Panc1 (cell line): ENCODE measurements at regions not wholly inside any gene's neighbourhood (a gene's known extent, or its start where the extent isn't known, plus 50 kb on each side); places are given as distances from the start of the nearest gene placed in this dataset.

Source experiments
- ATAC-seq: fragments of 200-7000 bp; cut with Tn5 transposase; 2 replicates; pipeline ENCODE4 v1.9.1; 2020; ENCODE audit warnings: mild to moderate bottlenecking, moderate library complexity
- BruUV-seq: library from RNA; stranded (reverse); fragments of 400-500 nt; replicated peaks from 2 replicates; lab custom pipeline; 2021; lab: Mats Ljungman, UMichigan
- CTCF ChIA-PET: fragments of 300-600 bp; sonication (Branson Sonifier 250); formaldehyde crosslinking; loops from one replicate; lab custom pipeline; 2022; ENCODE audit warnings: antibody characterized with exemption; lab: Charles Lee
- POLR2A ChIA-PET: fragments of 300-600 bp; sonication (Branson Sonifier 250); formaldehyde crosslinking; loops from one replicate; lab custom pipeline; 2022; ENCODE audit warnings: antibody characterized with exemption; lab: Charles Lee
- DNase-seq: peaks from one replicate; pipeline ENCODE4 v3.0.0-alpha.2; 2010; ENCODE audit warnings: low read depth, low spot score
- H3K27ac ChIP-seq: 2 replicates; pipeline ENCODE4 v1.5.1; 2011; ENCODE audit warnings: mild to moderate bottlenecking, low read length, inconsistent platforms
- H3K27me3 ChIP-seq: fragments of 200-500 bp; sonication (Bioruptor generic); 2 replicates; pipeline ENCODE4 v1.6.0; 2014; ENCODE audit warnings: low read length, inconsistent platforms; ENCODE audit not compliant: control insufficient read depth, insufficient read depth
- H3K36me3 ChIP-seq: fragments of 200-500 bp; sonication (Bioruptor generic); 2 replicates; pipeline ENCODE4 v1.5.1; 2014; ENCODE audit warnings: inconsistent platforms, mild to moderate bottlenecking, low read length, moderate library complexity; ENCODE audit not compliant: control insufficient read depth, insufficient read depth
- H3K4me1 ChIP-seq: 2 replicates; pipeline ENCODE4 v1.5.1; 2011; ENCODE audit warnings: inconsistent platforms, mild to moderate bottlenecking, low read length, moderate library complexity; ENCODE audit not compliant: control insufficient read depth, insufficient read depth
- H3K4me3 ChIP-seq, 2 experiments: 2 replicates each; pipeline ENCODE4 v1.5.1; 2011 to 2012; ENCODE audit warnings: low read depth in 2 of 2, low read length in 2 of 2, mild to moderate bottlenecking in 2 of 2, inconsistent platforms in 1 of 2, moderate library complexity in 1 of 2
- H3K9me3 ChIP-seq: fragments of 200-500 bp; sonication (Bioruptor generic); 2 replicates; pipeline ENCODE4 v1.5.1; 2014; ENCODE audit warnings: low read depth, mild to moderate bottlenecking, inconsistent platforms, low read length, moderate library complexity; ENCODE audit not compliant: control insufficient read depth, insufficient read depth
- CTCF ChIP-seq: fragments of 450-650 bp; IDR thresholded peaks from 2 replicates; pipeline ENCODE4 v1.5.1; 2017; ENCODE audit warnings: mild to moderate bottlenecking
- POLR2AphosphoS5 ChIP-seq: IDR thresholded peaks from 2 replicates; pipeline ENCODE4 v1.6.1; 2012; ENCODE audit warnings: mild to moderate bottlenecking, low read depth, low read length, moderate library complexity
- REST ChIP-seq, 2 experiments: IDR thresholded peaks; 2 replicates each; pipeline ENCODE4 v1.6.1; 2011 to 2012; ENCODE audit warnings: low read depth in 2 of 2, control low read depth in 1 of 2, low read length in 1 of 2, mild to moderate bottlenecking in 1 of 2, moderate library complexity in 1 of 2; ENCODE audit not compliant: insufficient read depth in 1 of 2
- SIN3A ChIP-seq: IDR thresholded peaks from 2 replicates; pipeline ENCODE4 v1.6.1; 2012; ENCODE audit warnings: low read depth, mild to moderate bottlenecking, low read length, moderate library complexity, borderline replicate concordance; ENCODE audit not compliant: insufficient read depth
- TCF7L2 ChIP-seq: IDR thresholded peaks from 2 replicates; pipeline ENCODE4 v1.6.1; 2011; ENCODE audit warnings: mild to moderate bottlenecking, low read depth, low read length, inconsistent platforms
- in situ Hi-C: cut with HindIII; loops from 2 replicates; pipeline ENCODE4 v1.10.0; 2016; ENCODE audit warnings: low sequenced_read_pairs, low pct_unique_long_range_greater_than_20kb
- intact Hi-C: fragments of 100-400 bp; cut with micrococcal nuclease; formaldehyde crosslinking; loops from one replicate; pipeline ENCODE4 v1.10.0; 2022; ENCODE audit not compliant: unreplicated experiment

- POLR2A ChIA-PET: no interaction called here
- Histone ChIP-seq H3K4me3 (no peak overlapping the region), H3K4me1 (no peaks in the 10 kb centered on the region), H3K27ac (no peak overlapping the region), H3K36me3 (no peaks in the 10 kb centered on the region), H3K9me3 (no peaks in the 10 kb centered on the region), H3K27me3 (no peaks in the 10 kb centered on the region)
- in situ Hi-C loops: no loop called here
- BruUV-seq: no TSS peak
- intact Hi-C loops: no loop called here
- DNase-seq (no peak), ATAC-seq (no peak)
- CTCF ChIA-PET: no interaction called here
- TF ChIP-seq REST (IDR thresholded peaks at IDR 0.05; ENCODE audit: insufficient read depth in 1 of 2, low read depth in 2 of 2, low read length in 1 of 2) (no peak), SIN3A (no peak), CTCF (no peak), TCF7L2 (no peak), POLR2AphosphoS5 (no peak)
These were observed 828.4 kb upstream of the SALL3 start for GRCh38 chr18:78151234-78151633.

GRCh38 chr18:78151948-78152725 is 827.5 kb upstream of the SALL3 start:
- POLR2A ChIA-PET: no interaction called here
- TF ChIP-seq POLR2AphosphoS5 (no peak), CTCF (no peak), SIN3A (no peak), REST (IDR thresholded peaks at IDR 0.05; ENCODE audit: insufficient read depth in 1 of 2, low read depth in 2 of 2, low read length in 1 of 2) (no peak), TCF7L2 (no peak)
- in situ Hi-C loops (no loop called here), intact Hi-C loops (no loop called here)
- H3K9me3 ChIP-seq: no peaks in the 10 kb centered on the region
- H3K27ac ChIP-seq: no peak overlapping the region
- no peak for DNase-seq
- no peak for ATAC-seq
- no peaks in the 10 kb centered on the region for H3K4me1 ChIP-seq
- no peak overlapping the region for H3K4me3 ChIP-seq
- no TSS peak for BruUV-seq
- CTCF ChIA-PET: no interaction called here
- no peaks in the 10 kb centered on the region for H3K36me3 ChIP-seq
- H3K27me3 ChIP-seq: no peaks in the 10 kb centered on the region
